A673 (cell line): ENCODE measurements at regions not wholly inside any gene's neighbourhood (a gene's known extent, or its start where the extent isn't known, plus 50 kb on each side); places are given as distances from the start of the nearest gene placed in this dataset.

Experiments used
- BruUV-seq: library from RNA; stranded (reverse); fragments of 400-500 nt; replicated peaks from 2 replicates; lab custom pipeline; 2021; lab: Mats Ljungman, UMichigan
- CTCF ChIA-PET: fragments of 300-600 bp; sonication (Branson Sonifier 250); formaldehyde crosslinking; loops from one replicate; lab custom pipeline; 2022; ENCODE audit warnings: antibody characterized with exemption; lab: Charles Lee
- POLR2A ChIA-PET: fragments of 300-600 bp; sonication (Branson Sonifier 250); formaldehyde crosslinking; loops from one replicate; lab custom pipeline; 2022; ENCODE audit warnings: antibody characterized with exemption; ENCODE audit not compliant: low non-redundant PET; lab: Charles Lee
- DNase-seq: peaks from one replicate; pipeline ENCODE4 v3.0.0-alpha.2; 2015; ENCODE audit warnings: low spot score
- H3K27ac ChIP-seq: fragments of 200-600 bp; sonication (generic); 2 replicates; pipeline ENCODE4 v1.5.1; 2016; ENCODE audit warnings: mixed run types, low read depth, mild to moderate bottlenecking, mixed read lengths, antibody characterized with exemption, low read length; ENCODE audit not compliant: poor library complexity, severe bottlenecking
- H3K27me3 ChIP-seq: fragments of 200-600 bp; sonication (generic); replicated peaks from 2 replicates; pipeline ENCODE4 v1.6.1; 2017; ENCODE audit warnings: mixed run types, low read depth, mild to moderate bottlenecking, mixed read lengths, antibody characterized with exemption, low read length; ENCODE audit not compliant: insufficient read depth, poor library complexity
- H3K36me3 ChIP-seq: fragments of 200-600 bp; sonication (generic); 2 replicates; pipeline ENCODE4 v1.6.1; 2016; ENCODE audit warnings: mixed run types, mild to moderate bottlenecking, mixed read lengths, antibody characterized with exemption, low read length; ENCODE audit not compliant: insufficient read depth, poor library complexity, severe bottlenecking
- H3K4me1 ChIP-seq: fragments of 200-600 bp; sonication (generic); 2 replicates; pipeline ENCODE4 v1.6.1; 2017; ENCODE audit warnings: mixed run types, mild to moderate bottlenecking, mixed read lengths, antibody characterized with exemption, low read length; ENCODE audit not compliant: insufficient read depth, poor library complexity, severe bottlenecking
- H3K4me3 ChIP-seq: fragments of 200-600 bp; sonication (generic); 2 replicates; pipeline ENCODE4 v1.5.1; 2016; ENCODE audit warnings: low read depth, mixed run types, mild to moderate bottlenecking, mixed read lengths, low read length; ENCODE audit not compliant: poor library complexity, severe bottlenecking
- H3K9me3 ChIP-seq: fragments of 200-600 bp; sonication (generic); 2 replicates; pipeline ENCODE4 v1.6.1; 2016; ENCODE audit warnings: mixed run types, low read depth, mild to moderate bottlenecking, mixed read lengths, antibody characterized with exemption, low read length; ENCODE audit not compliant: poor library complexity, severe bottlenecking
- CTCF ChIP-seq: fragments of 300-800, 200-600 bp; sonication (generic); conservative IDR thresholded peaks from 2 replicates; pipeline ENCODE4 v1.5.1; 2017; ENCODE audit warnings: low read depth, mild to moderate bottlenecking, antibody characterized with exemption, low read length, moderate library complexity, mixed read lengths
- EZH2 ChIP-seq: fragments of 200-600 bp; sonication (generic); IDR thresholded peaks from 2 replicates; pipeline ENCODE4 v1.6.1; 2017; ENCODE audit warnings: borderline replicate concordance, low read depth, mild to moderate bottlenecking, mixed read lengths, antibody characterized with exemption, low read length; ENCODE audit not compliant: poor library complexity, severe bottlenecking
- intact Hi-C: fragments of 100-400 bp; cut with micrococcal nuclease; formaldehyde crosslinking; loops from one replicate; pipeline ENCODE4 v1.10.0; 2022; ENCODE audit not compliant: unreplicated experiment

GRCh38 chr6:163635315-163635714 lies 220.8 kb downstream of the QKI start:
- DNase-seq, result no peak
- H3K36me3 ChIP-seq, result no peaks in the 10 kb centered on the region
- ChIA-PET CTCF (no interaction called here), POLR2A (no interaction called here)
- no peaks in the 10 kb centered on the region for H3K27me3 ChIP-seq
- no TSS peak for BruUV-seq
- H3K4me3 ChIP-seq, result no peak overlapping the region
- intact Hi-C loops, result no loop called here
- H3K27ac ChIP-seq, result no peak overlapping the region
- H3K4me1 ChIP-seq, result no peaks in the 10 kb centered on the region
- TF ChIP-seq CTCF, result no peak
- TF ChIP-seq EZH2, result no peak
- H3K9me3 ChIP-seq, result no peaks in the 10 kb centered on the region

- no peaks in the 10 kb centered on the region for H3K9me3 ChIP-seq
- no TSS peak for BruUV-seq
- ChIA-PET POLR2A (no interaction called here), CTCF (no interaction called here)
- H3K4me1 ChIP-seq, result no peaks in the 10 kb centered on the region
- no peak for DNase-seq
- no peaks in the 10 kb centered on the region for H3K36me3 ChIP-seq
- H3K27me3 ChIP-seq, result no peaks in the 10 kb centered on the region
- TF ChIP-seq CTCF (no peak), EZH2 (no peak)
- H3K27ac ChIP-seq, result no peak overlapping the region
- intact Hi-C loops, result no loop called here
- H3K4me3 ChIP-seq, result no peak overlapping the region
Measured at GRCh38 chr6:163634211-163635171, 220.0 kb downstream of the QKI start.

GRCh38 chr6:163630991-163631390 lies 216.5 kb downstream of the QKI start:
- DNase-seq, result no peak
- POLR2A ChIA-PET, result no interaction called here
- no peaks in the 10 kb centered on the region for H3K36me3 ChIP-seq
- BruUV-seq, result no TSS peak
- intact Hi-C loops, result no loop called here
- H3K4me1 ChIP-seq, result no peaks in the 10 kb centered on the region
- TF ChIP-seq CTCF (no peak), EZH2 (no peak)
- no peaks in the 10 kb centered on the region for H3K27me3 ChIP-seq
- CTCF ChIA-PET, result no interaction called here
- no peak overlapping the region for H3K4me3 ChIP-seq
- H3K9me3 ChIP-seq, result no peaks in the 10 kb centered on the region
- no peak overlapping the region for H3K27ac ChIP-seq
